ENCODE measurements at regions not wholly inside any gene's neighbourhood (a gene's known extent, or its start where the extent isn't known, plus 50 kb on each side); places are given as distances from the start of the nearest gene placed in this dataset.

DNA sequence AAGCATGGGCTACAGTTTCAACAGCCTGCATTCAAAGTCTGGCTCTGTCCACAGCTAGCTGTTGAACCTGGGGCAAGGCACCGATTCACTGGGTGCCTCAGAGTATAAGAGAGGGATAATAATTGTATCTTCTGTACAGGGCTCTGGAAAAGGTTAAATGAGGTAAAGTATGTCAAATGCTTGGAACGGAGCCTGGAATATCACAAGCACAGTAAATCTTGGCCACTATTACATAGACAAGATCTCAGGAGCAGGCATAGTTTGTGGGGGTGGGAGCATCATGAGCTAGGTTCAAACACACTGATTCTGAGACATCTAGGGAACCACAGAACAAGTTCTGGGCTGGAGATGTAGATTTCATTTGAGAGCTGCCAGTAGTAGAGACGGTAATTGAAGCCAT, 203.7 kb upstream of the NUDT4 start:
- no peak for DNase-seq (ENCODE audit: low spot score)
- POLR2A ChIA-PET (ENCODE audit: low non-redundant PET) = no interaction called here
- no peak for TF ChIP-seq EZH2 (IDR thresholded peaks at IDR 0.05; ENCODE audit: borderline replicate concordance, low read depth, low read length, poor library complexity, severe bottlenecking)
- TF ChIP-seq, protein P1, sequence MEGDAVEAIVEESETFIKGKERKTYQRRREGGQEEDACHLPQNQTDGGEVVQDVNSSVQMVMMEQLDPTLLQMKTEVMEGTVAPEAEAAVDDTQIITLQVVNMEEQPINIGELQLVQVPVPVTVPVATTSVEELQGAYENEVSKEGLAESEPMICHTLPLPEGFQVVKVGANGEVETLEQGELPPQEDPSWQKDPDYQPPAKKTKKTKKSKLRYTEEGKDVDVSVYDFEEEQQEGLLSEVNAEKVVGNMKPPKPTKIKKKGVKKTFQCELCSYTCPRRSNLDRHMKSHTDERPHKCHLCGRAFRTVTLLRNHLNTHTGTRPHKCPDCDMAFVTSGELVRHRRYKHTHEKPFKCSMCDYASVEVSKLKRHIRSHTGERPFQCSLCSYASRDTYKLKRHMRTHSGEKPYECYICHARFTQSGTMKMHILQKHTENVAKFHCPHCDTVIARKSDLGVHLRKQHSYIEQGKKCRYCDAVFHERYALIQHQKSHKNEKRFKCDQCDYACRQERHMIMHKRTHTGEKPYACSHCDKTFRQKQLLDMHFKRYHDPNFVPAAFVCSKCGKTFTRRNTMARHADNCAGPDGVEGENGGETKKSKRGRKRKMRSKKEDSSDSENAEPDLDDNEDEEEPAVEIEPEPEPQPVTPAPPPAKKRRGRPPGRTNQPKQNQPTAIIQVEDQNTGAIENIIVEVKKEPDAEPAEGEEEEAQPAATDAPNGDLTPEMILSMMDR (conservative IDR thresholded peaks at IDR 0.05; ENCODE audit: low read depth, low read length) = no peak
- Histone ChIP-seq H3K36me3 (ENCODE audit: insufficient read depth, low read length, poor library complexity, severe bottlenecking) (no peaks in the 10 kb centered on the region), H3K27ac (ENCODE audit: low read depth, low read length, poor library complexity, severe bottlenecking) (no peak overlapping the region), H3K9me3 (ENCODE audit: low read depth, low read length, poor library complexity, severe bottlenecking) (no peaks in the 10 kb centered on the region), H3K27me3 (replicated peaks; ENCODE audit: insufficient read depth, low read depth, low read length, poor library complexity) (no peaks in the 10 kb centered on the region), H3K4me3 (ENCODE audit: low read depth, low read length, poor library complexity, severe bottlenecking) (no peak overlapping the region), H3K4me1 (ENCODE audit: insufficient read depth, low read length, poor library complexity, severe bottlenecking) (peaks cover 14% of the 10 kb centered on the region)
- intact Hi-C loops (cut with micrococcal nuclease; ENCODE audit: unreplicated experiment) = no loop called here
- no TSS peak for BruUV-seq (replicated peaks)
- CTCF ChIA-PET = interaction anchor here (0.5 kb wide), 1 partner anchor 110 kb away, joined by 3 read pairs; no protein-coding TSS in a partner anchor

DNA sequence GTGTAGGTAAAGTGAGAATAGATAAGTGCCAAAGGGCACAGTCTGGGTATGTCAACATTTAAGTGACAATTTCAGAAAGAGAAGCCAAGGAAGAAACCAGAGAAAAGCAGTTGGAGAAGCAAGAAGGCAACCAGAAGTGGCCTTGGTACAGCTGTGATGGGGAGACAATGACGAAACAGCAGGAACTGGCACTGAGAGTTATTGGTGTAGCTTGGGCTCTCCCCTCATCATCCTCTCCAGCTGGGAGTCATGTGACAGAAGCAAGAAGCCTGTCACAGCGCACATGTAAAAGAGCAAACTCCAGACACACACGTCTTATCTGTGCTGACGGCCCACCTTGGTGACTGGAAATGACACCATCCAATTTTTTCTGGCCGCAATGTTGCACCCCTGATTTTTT, 203.3 kb upstream of the NUDT4 start:
- Histone ChIP-seq H3K27me3 (replicated peaks; ENCODE audit: insufficient read depth, low read depth, low read length, poor library complexity) (no peaks in the 10 kb centered on the region), H3K4me3 (ENCODE audit: low read depth, low read length, poor library complexity, severe bottlenecking) (no peak overlapping the region), H3K4me1 (ENCODE audit: insufficient read depth, low read length, poor library complexity, severe bottlenecking) (peaks cover 14% of the 10 kb centered on the region), H3K36me3 (ENCODE audit: insufficient read depth, low read length, poor library complexity, severe bottlenecking) (no peaks in the 10 kb centered on the region), H3K27ac (ENCODE audit: low read depth, low read length, poor library complexity, severe bottlenecking) (no peak overlapping the region), H3K9me3 (ENCODE audit: low read depth, low read length, poor library complexity, severe bottlenecking) (no peaks in the 10 kb centered on the region)
- no peak for DNase-seq (ENCODE audit: low spot score)
- ChIA-PET POLR2A (ENCODE audit: low non-redundant PET) (no interaction called here), CTCF (interaction anchor here (0.5 kb wide), 1 partner anchor 109 kb away, joined by 3 read pairs; no protein-coding TSS in a partner anchor)
- TF ChIP-seq, protein P1 (conservative IDR thresholded peaks at IDR 0.05; ENCODE audit: low read depth, low read length) = no peak
- no peak for TF ChIP-seq EZH2 (IDR thresholded peaks at IDR 0.05; ENCODE audit: borderline replicate concordance, low read depth, low read length, poor library complexity, severe bottlenecking)
- intact Hi-C loops (cut with micrococcal nuclease; ENCODE audit: unreplicated experiment) = no loop called here
- BruUV-seq (replicated peaks) = no TSS peak

DNA sequence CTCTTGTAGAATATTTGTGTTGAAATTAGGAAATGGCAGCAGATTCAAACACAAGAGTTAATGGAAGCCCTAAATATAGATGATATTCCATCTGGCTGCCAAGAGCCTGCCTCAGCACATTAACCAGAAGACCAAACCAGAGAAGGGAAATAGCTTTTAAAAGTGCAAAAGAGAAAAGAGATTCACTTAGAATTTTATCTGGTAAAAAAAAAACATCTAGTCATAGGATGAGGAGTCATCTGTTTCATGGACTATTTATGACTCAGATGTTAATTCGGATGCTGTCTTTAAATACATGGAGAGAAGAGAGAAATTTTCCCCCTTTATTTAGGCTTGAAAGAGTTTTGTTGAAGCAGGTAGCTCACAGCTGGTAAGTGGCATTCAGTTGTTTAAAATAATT, 201.6 kb upstream of the NUDT4 start:
- BruUV-seq (replicated peaks) = no TSS peak
- no peak overlapping the region for H3K27ac ChIP-seq (ENCODE audit: low read depth, low read length, poor library complexity, severe bottlenecking)
- H3K27me3 ChIP-seq (replicated peaks; ENCODE audit: insufficient read depth, low read depth, low read length, poor library complexity) = no peaks in the 10 kb centered on the region
- no peaks in the 10 kb centered on the region for H3K36me3 ChIP-seq (ENCODE audit: insufficient read depth, low read length, poor library complexity, severe bottlenecking)
- ChIA-PET CTCF (no interaction called here), POLR2A (ENCODE audit: low non-redundant PET) (no interaction called here)
- H3K4me3 ChIP-seq (ENCODE audit: low read depth, low read length, poor library complexity, severe bottlenecking) = no peak overlapping the region
- intact Hi-C loops (cut with micrococcal nuclease; ENCODE audit: unreplicated experiment) = no loop called here
- no peak for TF ChIP-seq EZH2 (IDR thresholded peaks at IDR 0.05; ENCODE audit: borderline replicate concordance, low read depth, low read length, poor library complexity, severe bottlenecking)
- TF ChIP-seq, protein P1 (conservative IDR thresholded peaks at IDR 0.05; ENCODE audit: low read depth, low read length) = no peak
- no peaks in the 10 kb centered on the region for H3K9me3 ChIP-seq (ENCODE audit: low read depth, low read length, poor library complexity, severe bottlenecking)
- DNase-seq (ENCODE audit: low spot score) = no peak
- H3K4me1 ChIP-seq (ENCODE audit: insufficient read depth, low read length, poor library complexity, severe bottlenecking) = peaks cover 14% of the 10 kb centered on the region
